ENCODE measurements at regions not wholly inside any gene's neighbourhood (a gene's known extent, or its start where the extent isn't known, plus 50 kb on each side); places are given as distances from the start of the nearest gene placed in this dataset.

GRCh38 chr2:48229063-48229462 lies 85.4 kb upstream of the FOXN2 start:
- TF ChIP-seq CTCF (conservative IDR thresholded peaks at IDR 0.05 in 1 of 2, IDR thresholded peaks at IDR 0.05 in 1 of 2; ENCODE audit: low read depth in 1 of 2, low read length in 2 of 2) (no peak), EZH2 (IDR thresholded peaks at IDR 0.05; ENCODE audit: low read length, missing control alignments) (no peak)
